ENCODE measurements at regions not wholly inside any gene's neighbourhood (a gene's known extent, or its start where the extent isn't known, plus 50 kb on each side); places are given as distances from the start of the nearest gene placed in this dataset.
"Not testable (repeated sequence)": the region's sequence is repeated elsewhere in the genome, so short reads cannot be mapped to it uniquely, and the experiment has no call there.

DNA sequence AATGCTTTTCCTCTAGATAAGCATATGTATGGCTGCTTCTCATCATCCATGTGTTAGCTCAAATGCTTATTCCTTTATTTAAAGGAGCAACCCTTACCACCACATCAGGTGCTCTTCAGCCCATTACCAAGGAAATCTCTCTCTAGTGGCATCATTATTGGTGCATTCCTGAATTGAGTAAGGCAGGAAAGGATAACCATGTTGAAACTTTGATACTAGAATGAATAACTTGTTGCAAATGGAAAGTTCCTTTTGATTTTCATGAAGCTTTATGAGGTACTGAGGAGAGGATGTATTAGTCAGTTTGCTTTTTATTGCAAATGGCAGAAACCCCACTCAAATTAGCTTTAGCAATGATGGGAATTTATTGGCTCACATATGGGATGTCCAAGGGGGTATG, 212.3 kb upstream of the FGF13 start:
- DNase-seq, result no peak

DNA sequence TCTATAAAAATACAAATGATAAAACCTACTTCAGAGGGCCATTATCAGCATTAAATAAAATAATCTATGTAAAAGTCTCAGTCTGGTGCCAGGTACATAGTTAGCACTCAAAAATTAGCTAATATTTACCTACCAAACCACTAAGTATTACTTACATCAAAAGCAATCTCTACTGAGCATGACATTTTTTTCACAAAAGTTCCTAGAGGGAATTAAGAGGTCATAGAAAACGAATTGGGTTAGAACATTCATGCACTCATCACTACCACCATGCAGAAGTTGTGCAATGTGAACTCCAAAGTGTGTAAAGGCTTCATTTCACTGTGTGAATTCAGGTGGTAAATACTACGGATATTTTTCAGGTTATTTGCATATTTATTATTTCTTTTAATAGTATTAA, 209.5 kb upstream of the FGF13 start:
- DNase-seq, result no peak

DNA sequence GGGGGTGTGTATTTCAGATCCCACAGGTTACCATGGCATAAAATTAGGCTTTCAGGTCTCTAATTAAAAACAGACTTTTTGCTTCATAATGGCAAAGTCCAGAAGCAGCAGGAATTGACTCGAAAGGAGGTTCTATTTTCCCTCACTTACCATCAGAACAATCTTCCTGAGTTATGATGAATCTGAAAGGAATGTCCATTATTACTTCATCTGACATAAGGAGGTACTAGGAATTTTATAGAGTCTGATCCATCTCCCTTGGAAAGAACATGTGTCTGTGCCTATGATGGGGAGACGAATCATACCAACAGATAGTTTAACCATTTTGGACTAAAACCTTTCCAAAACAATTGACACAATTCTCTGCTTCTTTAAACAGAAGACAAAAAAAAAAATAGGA, 206.3 kb upstream of the FGF13 start:
- DNase-seq, result no peak

DNA sequence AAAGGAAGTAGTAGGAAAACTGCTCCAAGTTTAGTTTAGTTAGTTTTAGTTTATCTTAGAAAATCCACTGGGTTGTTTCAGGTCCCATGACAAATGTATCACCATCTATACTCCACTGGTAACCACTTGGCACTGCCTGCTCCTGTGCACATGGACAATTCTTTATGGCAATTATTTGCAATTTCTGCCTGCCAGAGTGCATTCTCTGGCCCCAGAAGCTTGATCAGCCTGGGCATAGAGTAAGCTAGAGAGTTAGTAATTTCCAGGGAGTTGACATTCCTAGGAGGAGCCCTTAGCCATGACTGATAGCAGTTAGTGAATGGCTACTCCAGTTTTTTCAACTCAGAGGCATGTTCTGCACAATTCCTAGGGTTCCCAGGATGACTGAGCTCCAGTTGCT, 203.2 kb upstream of the FGF13 start:
- DNase-seq, result no peak

DNA sequence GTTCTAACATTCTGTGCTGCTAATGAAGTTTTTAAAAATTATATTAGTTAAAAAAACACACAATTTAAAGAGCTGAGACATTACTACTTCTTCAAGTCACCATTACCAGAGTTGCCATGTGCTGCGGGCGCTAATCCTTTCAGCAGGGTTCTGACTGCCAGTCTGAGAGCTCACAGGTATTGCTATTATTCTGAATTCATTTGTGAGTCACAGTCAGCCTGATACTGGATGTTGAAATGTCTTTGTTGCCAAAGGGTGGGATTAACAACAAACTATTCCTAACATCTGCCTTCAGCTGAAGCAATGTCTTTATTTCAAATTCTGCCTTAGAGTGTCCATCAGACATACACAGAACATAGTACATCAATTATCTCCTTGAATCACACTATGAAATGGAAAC, 197.1 kb upstream of the FGF13 start:
- no peak for DNase-seq

DNA sequence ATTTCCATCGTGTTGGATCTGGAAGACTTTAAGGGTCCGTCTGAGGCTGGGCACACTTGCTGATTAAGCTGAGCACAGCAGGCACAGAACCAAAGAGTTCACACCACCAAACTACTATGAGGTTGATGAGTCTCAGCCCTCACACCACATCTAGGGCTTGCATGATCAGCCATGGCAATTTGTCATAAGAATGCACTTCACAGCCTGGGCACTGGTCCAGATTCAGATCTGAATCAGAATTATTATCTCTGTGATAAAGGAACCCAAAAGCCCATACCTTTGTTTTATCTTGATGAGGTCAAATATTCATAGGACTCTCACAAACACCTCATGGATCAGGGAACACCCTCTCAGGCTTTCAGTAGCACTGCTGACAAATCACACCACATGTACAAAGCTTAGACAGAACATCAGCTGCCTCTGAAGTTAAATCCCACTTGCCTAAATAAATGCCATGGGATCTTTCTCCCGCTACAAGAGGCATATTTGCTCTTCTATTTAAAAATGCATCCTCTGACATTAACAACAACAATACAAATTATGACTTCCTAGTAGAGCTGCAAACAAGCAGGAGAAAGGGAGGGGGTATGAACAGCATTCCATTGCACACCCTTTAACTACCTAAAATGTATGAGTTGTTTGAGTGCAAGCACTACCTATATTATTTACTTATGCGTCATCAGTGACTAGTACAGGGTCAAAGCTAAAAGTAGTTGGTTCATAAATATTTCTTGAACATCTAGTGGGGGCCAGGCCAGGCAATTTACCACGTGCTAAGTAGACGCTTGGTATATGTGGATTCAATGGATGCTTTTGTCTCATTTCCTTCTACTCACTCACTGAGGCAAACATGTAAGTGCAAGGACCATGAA, 186.3 kb upstream of the FGF13 start:
- no peak for DNase-seq

DNA sequence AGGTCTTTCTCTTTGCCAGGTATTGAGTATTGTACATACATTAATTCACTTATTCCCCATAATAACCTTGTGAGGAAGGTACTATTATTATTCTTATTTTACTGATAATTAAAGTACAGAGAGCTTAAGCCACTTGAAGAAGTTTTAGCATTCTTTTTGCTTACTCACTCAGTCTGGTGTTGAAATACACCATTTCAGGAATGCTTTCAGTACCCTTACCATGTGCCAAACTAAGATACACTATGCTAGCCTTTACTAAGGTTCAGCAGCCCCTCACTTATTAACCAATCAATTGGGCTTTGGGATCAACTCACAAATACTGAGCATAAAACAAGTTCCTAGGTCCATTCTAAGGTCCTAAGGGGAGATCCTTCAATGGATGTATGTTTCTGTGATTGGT, 179.0 kb upstream of the FGF13 start:
- DNase-seq, result no peak

DNA sequence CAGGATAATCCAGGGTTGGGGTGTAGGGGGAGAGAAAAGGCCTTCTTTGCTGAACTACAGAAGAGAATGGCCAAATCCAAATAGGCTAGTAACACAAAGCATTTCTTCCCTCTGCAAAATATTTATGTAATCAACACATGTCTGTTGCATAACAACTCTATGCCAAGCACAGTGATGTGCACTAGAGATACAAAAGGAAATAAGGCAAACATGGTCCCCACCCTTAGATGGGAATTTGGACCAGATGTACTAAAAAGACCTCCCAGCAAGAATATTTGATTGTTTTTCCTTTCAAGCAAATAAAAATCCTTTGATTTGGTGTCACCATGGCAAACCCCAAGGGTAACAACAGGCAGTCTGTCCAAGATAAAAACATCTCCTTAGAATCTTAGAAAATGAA, 177.6 kb upstream of the FGF13 start:
- DNase-seq, result no peak

DNA sequence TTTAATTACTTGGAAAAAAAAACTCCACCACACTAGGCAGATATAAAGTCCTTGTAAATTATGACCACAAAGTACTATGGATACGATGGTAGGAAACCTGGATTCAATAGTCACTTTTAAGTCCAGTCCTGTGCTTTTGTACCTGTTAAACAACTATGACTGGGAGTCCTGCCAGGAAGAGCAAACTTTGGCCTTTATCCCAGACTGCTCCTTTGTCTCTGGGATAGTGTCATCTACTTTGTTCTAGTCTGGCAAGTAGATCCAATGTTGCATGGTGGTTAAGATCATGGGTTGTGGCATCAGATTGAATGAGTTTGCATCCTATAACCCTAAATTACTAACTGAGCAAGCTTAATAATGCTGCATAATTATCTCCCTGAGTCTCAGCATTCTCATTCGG, 175.3 kb upstream of the FGF13 start:
- no peak for DNase-seq

DNA sequence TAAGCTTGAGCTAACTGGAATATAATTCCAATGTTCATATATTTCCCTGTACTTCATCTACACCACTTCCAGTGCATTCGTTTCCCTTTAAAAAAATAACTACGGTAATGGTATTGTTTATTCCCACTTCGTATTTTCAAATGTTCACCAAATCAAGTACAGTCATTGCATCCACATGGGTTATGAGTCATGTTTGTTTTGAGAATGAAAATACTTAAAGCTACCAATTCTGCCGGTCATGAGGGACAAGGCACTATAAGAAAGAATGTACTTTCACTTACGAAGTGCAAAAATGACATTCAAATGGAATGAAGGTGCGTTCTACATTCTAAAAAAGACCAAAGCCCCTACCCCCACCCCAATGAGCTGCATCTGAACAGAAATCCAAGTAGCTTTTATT, 174.4 kb upstream of the FGF13 start:
- DNase-seq, result no peak

DNA sequence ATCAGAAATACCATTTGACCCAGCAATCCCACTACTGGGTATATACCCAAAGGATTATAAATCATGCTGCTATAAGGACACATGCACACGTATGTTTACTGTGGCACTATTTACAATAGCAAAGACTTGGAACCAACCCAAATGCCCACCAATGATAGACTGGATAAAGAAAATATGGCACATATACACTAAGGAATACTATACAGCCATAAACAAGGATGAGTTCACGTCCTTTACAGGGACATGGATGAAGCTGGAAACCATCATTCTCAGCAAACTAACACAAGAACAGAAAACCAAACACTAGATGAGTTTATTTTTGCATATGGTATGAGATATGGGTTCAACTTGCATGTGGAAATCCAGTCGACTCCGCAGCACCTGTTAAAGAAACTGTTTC, 168.8 kb upstream of the FGF13 start:
- not testable (repeated sequence) for DNase-seq

DNA sequence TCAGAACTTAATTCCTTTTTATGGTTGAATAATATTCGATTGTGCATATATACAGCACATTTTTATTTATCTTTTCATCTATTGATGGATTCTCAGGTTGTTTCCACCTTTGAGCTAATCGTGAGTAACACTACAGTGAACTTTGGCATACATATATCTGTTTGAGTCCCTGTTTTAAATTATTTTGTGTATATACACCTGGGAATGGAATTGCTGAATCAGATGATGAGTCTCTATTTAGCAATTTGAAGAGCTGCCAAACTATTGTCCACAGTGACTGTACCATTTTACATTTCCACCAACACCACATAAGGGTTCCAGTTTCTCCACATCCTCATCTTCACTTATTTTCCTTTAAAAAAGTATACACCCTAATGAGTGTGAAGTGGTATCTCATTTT, 166.2 kb upstream of the FGF13 start:
- no peak for DNase-seq

DNA sequence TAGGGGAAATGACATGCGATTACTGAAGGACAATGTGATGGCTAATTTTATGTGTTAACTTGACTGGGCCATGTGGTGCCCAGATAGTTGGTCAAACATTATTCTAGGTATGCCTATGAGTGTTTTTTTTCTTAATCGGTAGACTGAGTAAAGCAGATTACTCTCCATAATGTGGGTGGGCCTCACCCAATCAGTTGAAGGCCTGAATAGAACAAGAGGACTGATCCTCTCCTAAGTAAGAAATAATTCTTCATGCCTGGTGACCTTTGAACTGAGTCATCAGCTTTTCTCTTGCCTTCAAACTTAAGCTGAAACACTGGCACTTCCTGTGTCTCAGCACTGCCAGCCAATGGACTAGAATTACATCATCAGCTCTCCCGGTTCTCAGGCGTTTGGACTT, 164.0 kb upstream of the FGF13 start:
- no peak for DNase-seq

DNA sequence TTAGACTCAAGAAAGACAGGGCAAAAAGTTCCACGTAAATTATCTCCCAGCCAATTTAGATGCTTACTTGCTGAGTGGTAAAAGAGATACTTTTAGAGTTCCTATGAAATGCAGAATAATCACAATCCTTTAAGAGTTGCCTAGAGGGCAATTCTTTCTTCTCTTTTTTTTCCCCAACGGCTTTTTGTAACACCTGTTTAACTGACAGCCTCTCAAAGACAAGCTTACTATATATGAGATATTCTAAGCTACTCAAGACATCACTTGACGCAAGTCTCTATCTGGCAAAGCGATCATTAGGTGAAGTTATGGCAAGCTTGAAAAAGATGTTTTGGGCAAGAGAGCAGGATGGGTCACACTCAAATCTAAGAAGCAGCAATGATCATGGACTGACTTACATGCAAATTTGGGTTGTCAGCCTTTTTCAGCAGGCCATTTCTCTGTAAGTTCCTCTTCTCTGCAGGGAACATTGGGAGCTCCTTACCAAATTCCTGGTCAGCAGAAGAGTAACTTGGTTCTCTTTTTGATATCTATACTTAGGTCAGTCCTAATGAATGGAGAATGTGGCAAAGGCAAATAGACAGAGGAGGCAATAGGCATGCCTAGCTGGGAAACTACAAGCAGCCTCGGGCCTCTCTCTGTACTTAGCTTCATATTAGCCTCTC, 162.9 kb upstream of the FGF13 start:
- DNase-seq, result no peak

DNA sequence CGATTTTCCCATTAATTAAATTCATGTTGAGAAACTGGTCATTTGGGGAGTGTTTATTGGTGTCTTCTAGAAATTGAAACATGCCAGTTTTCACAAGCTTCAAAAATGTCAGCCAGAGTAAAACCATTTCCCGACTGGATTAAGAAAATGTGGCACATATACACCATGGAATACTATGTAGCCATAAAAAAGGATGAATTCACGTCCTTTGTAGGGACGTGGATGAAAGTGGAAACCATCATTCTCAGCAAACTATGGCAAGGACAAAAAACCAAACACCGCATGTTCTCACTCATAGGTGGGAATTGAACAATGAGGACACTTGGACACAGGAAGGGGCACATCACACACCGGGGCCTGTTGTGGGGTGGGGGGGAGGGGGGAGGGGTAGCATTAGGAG, 162.1 kb upstream of the FGF13 start:
- DNase-seq, result not testable (repeated sequence)

DNA sequence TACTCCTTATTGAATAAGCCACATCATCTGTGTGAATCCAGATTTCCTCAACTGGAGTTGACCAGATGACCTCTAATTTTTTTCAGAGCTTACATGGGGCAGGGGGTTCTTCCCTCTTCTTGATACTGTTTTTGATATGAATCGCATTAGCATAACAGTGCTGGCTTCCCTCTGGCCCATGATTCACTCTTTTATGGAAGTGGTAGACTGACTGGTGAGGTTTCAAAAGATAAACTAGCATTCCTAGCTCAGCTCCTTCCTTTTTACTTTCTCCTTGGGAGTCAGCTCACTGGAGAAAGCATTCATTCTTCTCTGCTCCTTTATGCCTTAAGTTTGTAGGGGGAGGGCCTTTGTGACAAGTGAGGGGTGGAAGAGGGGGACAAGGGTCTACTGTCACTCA, 161.0 kb upstream of the FGF13 start:
- DNase-seq, result no peak

DNA sequence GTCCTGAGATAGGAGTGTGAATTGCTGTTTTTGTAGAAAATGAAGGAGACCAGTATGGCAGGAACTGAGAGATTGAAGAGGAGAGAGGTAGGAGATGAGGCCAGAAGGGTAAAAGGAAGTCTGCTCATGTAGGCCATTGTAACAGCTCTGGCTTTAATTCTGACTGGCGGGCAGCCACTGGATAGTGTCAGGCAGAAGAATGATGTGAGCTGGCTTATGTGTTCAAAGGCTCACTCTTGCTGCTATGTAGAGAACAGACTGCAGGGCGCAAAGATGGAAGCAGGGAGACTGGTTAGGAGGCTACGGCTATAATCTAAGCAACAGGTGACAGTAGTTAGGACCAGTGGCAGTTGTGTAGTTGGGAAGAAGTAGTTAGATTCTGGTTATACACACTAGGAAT, 160.2 kb upstream of the FGF13 start:
- no peak for DNase-seq

DNA sequence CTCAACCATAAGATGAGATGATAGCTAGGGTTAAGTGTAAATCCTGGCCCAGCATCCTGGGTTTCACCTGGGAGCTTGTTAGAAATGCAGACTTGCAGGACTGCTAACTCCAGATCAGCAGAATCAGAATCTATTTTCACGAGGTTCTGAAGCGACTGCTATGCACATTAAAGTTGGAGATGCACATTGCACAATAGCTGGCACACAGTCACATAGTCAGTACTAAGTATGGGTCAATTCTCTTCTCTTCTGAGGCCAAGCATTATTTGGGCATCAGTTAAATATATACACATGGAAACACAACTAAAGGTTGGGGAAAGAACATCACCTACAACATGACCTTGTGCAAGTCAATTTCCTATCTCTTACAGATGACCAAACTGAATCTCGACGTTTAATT, 155.1 kb upstream of the FGF13 start:
- DNase-seq, result no peak

DNA sequence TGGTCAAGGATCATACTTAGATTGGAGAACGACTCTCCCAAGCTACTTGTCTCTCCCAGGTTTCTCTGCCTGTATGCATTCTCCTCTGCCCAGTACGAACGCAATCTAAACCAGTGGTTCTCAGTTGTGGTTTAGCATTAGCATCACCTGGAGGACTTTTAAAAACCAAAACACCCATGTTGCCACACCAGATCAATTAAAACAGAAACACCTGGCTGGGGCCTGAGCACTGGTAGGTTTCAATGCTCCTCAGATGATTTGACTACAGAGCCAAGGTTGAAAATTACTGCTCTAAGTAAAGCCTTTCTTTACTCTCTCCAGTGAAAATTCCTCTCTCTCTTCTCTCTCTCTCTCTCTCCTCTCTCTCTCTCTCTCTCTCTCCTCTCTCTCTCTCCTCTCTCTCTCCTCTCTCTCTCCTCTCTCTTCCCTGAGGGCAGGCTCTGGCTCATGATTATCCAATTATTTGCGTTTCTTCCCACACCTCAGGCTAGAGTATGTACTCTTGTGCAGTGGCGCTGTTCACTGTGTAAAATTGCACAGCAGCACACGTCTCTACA, 153.7 kb upstream of the FGF13 start:
- no peak for DNase-seq

DNA sequence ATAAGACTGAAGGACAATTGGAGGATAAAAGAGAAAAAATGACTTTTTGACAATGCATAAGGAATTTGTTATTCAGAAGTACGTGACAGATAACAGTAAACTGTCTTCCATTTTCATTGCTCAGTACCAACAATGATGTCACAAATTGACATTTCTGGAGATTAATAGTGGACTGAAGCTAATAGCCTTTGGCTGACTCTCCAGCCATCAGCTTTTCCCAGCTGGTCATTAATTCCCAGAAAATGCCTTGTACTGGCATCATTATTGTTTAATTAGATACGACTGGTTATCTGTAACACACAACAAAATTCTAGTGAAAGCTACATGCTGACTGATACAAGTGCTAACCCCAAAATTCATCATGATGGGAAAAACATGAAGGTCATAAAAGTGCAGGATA, 147.9 kb upstream of the FGF13 start:
- DNase-seq, result no peak

DNA sequence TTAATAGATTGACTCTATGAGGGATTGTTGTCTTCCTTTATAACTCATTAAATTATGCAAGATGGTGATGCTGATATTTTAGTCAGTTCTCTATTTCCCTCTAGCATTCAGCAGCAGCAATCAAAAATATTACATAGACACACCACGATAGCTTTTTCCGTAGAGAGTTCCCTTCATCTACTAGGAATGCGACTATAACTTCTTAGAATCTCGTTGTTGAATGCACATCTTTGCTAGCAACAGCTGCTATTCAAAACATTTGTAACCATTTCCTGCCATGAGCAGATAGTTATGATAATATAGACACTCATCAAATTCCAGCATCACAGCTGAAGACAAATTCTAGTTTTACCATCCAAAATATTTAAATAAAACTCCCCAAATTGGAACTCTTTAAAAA, 147.4 kb upstream of the FGF13 start:
- no peak for DNase-seq

DNA sequence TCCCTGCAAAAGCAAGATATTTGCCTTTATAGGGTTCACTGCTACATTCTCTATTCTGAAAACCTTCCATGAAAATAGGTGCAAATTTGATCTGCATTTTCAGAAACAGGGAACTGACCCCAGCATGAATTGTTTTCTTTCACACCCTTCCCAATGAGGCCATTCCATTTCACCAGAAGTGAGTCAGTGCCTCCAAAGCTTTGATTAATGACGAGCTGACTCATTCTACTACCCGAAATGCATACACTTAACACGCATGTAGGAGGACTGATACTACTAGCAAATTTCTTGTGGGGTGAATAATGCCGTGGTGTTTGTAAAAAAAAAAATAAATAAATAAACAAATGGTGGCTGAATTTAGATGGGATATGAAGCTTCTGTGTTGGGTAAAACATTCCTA, 146.9 kb upstream of the FGF13 start:
- no peak for DNase-seq

DNA sequence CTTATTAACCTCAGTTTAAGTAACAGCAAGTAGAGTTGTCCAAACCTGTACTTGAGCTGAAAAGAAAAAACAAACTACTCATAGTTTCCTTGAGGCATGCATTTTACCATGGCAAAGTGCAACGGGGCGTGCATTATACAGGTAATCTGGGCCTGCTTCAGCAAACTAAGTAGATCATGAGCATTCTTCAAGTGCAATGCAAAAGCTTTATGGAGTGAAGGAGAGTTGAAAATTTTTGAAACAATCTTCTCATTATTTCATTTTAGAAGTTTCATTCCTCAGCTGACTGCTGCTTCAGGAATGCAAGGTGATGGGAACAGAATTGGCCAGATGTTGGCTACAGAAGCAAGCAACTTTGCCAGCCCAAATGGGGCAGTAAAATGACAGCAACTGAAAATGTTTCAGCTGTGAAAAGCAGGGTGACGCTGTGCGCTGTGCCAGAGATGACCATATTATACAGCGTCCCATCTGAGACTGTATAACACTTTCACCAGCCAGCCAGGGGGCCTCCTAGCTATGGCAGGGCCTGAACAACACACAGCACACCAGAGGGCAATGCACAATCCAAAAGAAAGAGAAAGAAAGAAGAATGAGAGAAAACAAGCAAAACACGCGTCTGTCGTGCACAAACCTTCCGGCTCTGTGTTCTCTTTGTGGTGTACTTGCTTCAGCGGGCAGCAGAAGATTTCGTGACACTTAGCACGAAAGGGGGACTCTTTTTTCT, 145.5 kb upstream of the FGF13 start:
- no peak for DNase-seq

DNA sequence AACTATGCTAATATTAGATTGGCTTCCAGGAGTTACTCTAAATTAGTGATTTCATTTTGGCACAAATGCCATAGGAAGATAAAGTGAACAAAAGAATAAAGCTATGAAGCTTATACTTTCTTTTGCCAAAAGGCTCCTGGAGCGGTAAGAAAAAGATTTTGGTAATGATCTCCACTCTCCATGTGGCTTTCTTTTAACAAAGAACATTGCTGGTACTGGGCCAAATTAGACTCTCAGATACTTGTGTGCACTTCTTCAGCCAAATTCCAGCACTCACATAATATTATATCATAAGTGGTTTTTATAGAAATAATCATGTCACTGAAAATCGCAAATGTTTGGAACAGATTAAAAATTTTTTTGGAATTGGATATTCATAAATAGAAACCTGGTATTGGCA, 142.4 kb upstream of the FGF13 start:
- no peak for DNase-seq
